ENCODE measurements at regions not wholly inside any gene's neighbourhood (a gene's known extent, or its start where the extent isn't known, plus 50 kb on each side); places are given as distances from the start of the nearest gene placed in this dataset.

DNA sequence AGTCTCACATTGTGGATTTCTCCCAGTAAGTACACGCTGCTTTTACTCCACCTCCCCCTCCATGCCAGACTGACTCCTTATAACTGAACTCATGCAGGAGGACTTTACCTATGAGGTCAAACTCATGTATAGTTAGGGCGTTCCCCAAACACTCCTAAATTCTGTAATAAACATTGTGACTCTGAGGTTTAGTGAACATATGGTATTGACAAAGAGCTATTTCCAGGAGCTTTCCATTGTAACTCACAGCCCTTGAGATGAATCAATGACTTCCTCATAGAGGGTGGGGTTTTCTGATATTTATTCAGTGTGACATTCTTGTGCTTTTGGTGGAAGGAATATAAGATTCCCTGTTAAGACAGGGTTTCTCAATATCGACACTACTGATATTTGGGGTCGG, 337.4 kb upstream of the SLC14A2 start:
- TF ChIP-seq MAFK (IDR thresholded peaks at IDR 0.05; ENCODE audit: low read depth, low read length), result no peak
- TF ChIP-seq, protein P1, sequence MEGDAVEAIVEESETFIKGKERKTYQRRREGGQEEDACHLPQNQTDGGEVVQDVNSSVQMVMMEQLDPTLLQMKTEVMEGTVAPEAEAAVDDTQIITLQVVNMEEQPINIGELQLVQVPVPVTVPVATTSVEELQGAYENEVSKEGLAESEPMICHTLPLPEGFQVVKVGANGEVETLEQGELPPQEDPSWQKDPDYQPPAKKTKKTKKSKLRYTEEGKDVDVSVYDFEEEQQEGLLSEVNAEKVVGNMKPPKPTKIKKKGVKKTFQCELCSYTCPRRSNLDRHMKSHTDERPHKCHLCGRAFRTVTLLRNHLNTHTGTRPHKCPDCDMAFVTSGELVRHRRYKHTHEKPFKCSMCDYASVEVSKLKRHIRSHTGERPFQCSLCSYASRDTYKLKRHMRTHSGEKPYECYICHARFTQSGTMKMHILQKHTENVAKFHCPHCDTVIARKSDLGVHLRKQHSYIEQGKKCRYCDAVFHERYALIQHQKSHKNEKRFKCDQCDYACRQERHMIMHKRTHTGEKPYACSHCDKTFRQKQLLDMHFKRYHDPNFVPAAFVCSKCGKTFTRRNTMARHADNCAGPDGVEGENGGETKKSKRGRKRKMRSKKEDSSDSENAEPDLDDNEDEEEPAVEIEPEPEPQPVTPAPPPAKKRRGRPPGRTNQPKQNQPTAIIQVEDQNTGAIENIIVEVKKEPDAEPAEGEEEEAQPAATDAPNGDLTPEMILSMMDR (conservative IDR thresholded peaks at IDR 0.05; ENCODE audit: low read depth, low read length), result no peak
- no peak for TF ChIP-seq POLR2A (IDR thresholded peaks at IDR 0.05; ENCODE audit: low read depth, low read length)
- no peak for TF ChIP-seq MXI1 (IDR thresholded peaks at IDR 0.05; ENCODE audit: borderline replicate concordance, low read depth, low read length)
- TF ChIP-seq RCOR1 (IDR thresholded peaks at IDR 0.05; ENCODE audit: insufficient replicate concordance, low read length), result no peak
- TF ChIP-seq SMC3 (IDR thresholded peaks at IDR 0.05; ENCODE audit: low read depth, low read length), result no peak
- no peak for TF ChIP-seq CHD1 (IDR thresholded peaks at IDR 0.05; ENCODE audit: low read depth, low read length)
- TF ChIP-seq RAD21 (IDR thresholded peaks at IDR 0.05; ENCODE audit: low read length), result no peak
- no peak for TF ChIP-seq NFE2L2 (IDR thresholded peaks at IDR 0.05; ENCODE audit: low read depth, low read length)
- no peak for TF ChIP-seq FOS (IDR thresholded peaks at IDR 0.05; ENCODE audit: low read depth, low read length)
- no peak for TF ChIP-seq CEBPB (IDR thresholded peaks at IDR 0.05; ENCODE audit: low read depth, low read length)
- TF ChIP-seq, protein P2, sequence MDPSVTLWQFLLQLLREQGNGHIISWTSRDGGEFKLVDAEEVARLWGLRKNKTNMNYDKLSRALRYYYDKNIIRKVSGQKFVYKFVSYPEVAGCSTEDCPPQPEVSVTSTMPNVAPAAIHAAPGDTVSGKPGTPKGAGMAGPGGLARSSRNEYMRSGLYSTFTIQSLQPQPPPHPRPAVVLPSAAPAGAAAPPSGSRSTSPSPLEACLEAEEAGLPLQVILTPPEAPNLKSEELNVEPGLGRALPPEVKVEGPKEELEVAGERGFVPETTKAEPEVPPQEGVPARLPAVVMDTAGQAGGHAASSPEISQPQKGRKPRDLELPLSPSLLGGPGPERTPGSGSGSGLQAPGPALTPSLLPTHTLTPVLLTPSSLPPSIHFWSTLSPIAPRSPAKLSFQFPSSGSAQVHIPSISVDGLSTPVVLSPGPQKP (IDR thresholded peaks at IDR 0.05; ENCODE audit: borderline replicate concordance, low read depth, low read length), result no peak
- TF ChIP-seq, protein P3, sequence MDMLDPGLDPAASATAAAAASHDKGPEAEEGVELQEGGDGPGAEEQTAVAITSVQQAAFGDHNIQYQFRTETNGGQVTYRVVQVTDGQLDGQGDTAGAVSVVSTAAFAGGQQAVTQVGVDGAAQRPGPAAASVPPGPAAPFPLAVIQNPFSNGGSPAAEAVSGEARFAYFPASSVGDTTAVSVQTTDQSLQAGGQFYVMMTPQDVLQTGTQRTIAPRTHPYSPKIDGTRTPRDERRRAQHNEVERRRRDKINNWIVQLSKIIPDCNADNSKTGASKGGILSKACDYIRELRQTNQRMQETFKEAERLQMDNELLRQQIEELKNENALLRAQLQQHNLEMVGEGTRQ (IDR thresholded peaks at IDR 0.05; ENCODE audit: low read depth, low read length), result no peak
- no peak for TF ChIP-seq RFX5 (IDR thresholded peaks at IDR 0.05; ENCODE audit: low read depth, low read length)

All from IMR-90 (cell line).